K562 (cell line): ENCODE measurements at regions not wholly inside any gene's neighbourhood (a gene's known extent, or its start where the extent isn't known, plus 50 kb on each side); places are given as distances from the start of the nearest gene placed in this dataset.

ENCODE experiments used
- CBX8 ChIP-seq: fragments of 200-600 bp; sonication (generic); IDR thresholded peaks from 2 replicates; pipeline ENCODE4 v1.6.1; 2012; ENCODE audit warnings: borderline replicate concordance, mixed run types, low read depth, mild to moderate bottlenecking, moderate library complexity, mixed read lengths, low read length, control low read depth, inconsistent platforms; ENCODE audit not compliant: poor library complexity, severe bottlenecking; ENCODE audit errors: extremely low read depth
- CCAR2 ChIP-seq: fragments of 200-400 bp; formaldehyde crosslinking; IDR thresholded peaks from 2 replicates; pipeline ENCODE4 v1.6.1; 2017; ENCODE audit warnings: mild to moderate bottlenecking, low read depth, low read length
- KDM1A ChIP-seq, 2 experiments: fragments of 450-650 bp; IDR thresholded peaks; 2 replicates each; pipeline ENCODE4 v1.6.1; 2016; ENCODE audit warnings: mild to moderate bottlenecking in 2 of 2
- MLLT1 ChIP-seq, 2 experiments: fragments of 450-650 bp; IDR thresholded peaks; 2 replicates each; pipeline ENCODE4 v1.6.1; 2016
- MNT ChIP-seq, 2 experiments: fragments of 450-650 bp; conservative IDR thresholded peaks; 2 replicates each; pipeline ENCODE4 v1.6.1; 2017; ENCODE audit warnings: mild to moderate bottlenecking in 2 of 2, moderate library complexity in 2 of 2
- RCOR1 ChIP-seq, 2 experiments: IDR thresholded peaks; 2 replicates each; pipeline ENCODE4 v1.6.1; 2012; ENCODE audit warnings: low read depth in 2 of 2, low read length in 2 of 2, borderline replicate concordance in 1 of 2, improper control_type of control experiment in 1 of 2
- RERE ChIP-seq: sonication (generic); formaldehyde crosslinking; IDR thresholded peaks from 2 replicates; pipeline ENCODE4 v1.8.0; 2023; ENCODE audit warnings: missing genetic modification reagents, mild to moderate bottlenecking, borderline replicate concordance
- SIN3B ChIP-seq: fragments of 450-650 bp; IDR thresholded peaks from 2 replicates; pipeline ENCODE4 v1.6.1; 2017; ENCODE audit warnings: low read depth, mild to moderate bottlenecking, moderate library complexity
- TBL1XR1 ChIP-seq, 2 experiments: IDR thresholded peaks; 2 replicates each; pipeline ENCODE4 v1.6.1; 2012; ENCODE audit warnings: improper control_type of control experiment in 2 of 2, low read length in 2 of 2, mild to moderate bottlenecking in 1 of 2
- TEAD4 ChIP-seq, 2 experiments: sonication (generic) in 1 of 2; formaldehyde crosslinking in 1 of 2; IDR thresholded peaks; 2 replicates each; pipeline versions ENCODE4 v1.6.1 to v1.8.0; 2012 to 2022; ENCODE audit warnings: borderline replicate concordance in 1 of 2, inconsistent platforms in 1 of 2, low read length in 1 of 2, mild to moderate bottlenecking in 1 of 2, missing genetic modification reagents in 1 of 2
- THAP12 ChIP-seq: fragments of 250-450 bp; sonication (Bioruptor Pico); IDR thresholded peaks from 2 replicates; pipeline ENCODE4 v1.9.0; 2021; ENCODE audit warnings: mild to moderate bottlenecking, inconsistent platforms
- ZBTB49 ChIP-seq: sonication (generic); formaldehyde crosslinking; IDR thresholded peaks from 2 replicates; pipeline ENCODE4 v1.8.0; 2022; ENCODE audit warnings: missing genetic modification reagents, mild to moderate bottlenecking, borderline replicate concordance

- TF ChIP-seq RERE: no peak
- no peak for TF ChIP-seq TEAD4 (IDR thresholded peaks at IDR 0.05; ENCODE audit: low read length)
- TF ChIP-seq TEAD4 (CRISPR knock-in tag; IDR thresholded peaks at IDR 0.05; ENCODE audit: borderline replicate concordance): no peak
- no peak for TF ChIP-seq CCAR2
- no peak for TF ChIP-seq RCOR1 (IDR thresholded peaks at IDR 0.05; ENCODE audit: borderline replicate concordance in 1 of 2, low read depth in 2 of 2, low read length in 2 of 2)
- TF ChIP-seq MLLT1 (IDR thresholded peaks at IDR 0.05): no peak
- no peak for TF ChIP-seq SIN3B
- TF ChIP-seq THAP12 (CRISPR knock-in tag): no peak
- TF ChIP-seq MNT (conservative IDR thresholded peaks at IDR 0.05): no peak
- TF ChIP-seq KDM1A (IDR thresholded peaks at IDR 0.05): peak; percentile 36 to 59; a peak in 3 of 4 replicates
- TF ChIP-seq ZBTB49 (CRISPR knock-in tag): no peak
- no peak for TF ChIP-seq CBX8
- TF ChIP-seq TBL1XR1 (IDR thresholded peaks at IDR 0.05; ENCODE audit: low read length in 2 of 2): no peak
Measured at GRCh38 chr5:91264311-91265051, 118.6 kb downstream of the ARRDC3 start (continued).
